Neural cell (in vitro differentiated cells): ENCODE measurements at regions not wholly inside any gene's neighbourhood (a gene's known extent, or its start where the extent isn't known, plus 50 kb on each side); places are given as distances from the start of the nearest gene placed in this dataset.

ENCODE experiments used
- H2AFZ ChIP-seq: fragments of 200-600, 300-800 bp; sonication (generic), shearing (Covaris generic); 2 replicates; pipeline ENCODE4 v1.6.0; 2014; ENCODE audit warnings: low read depth, mild to moderate bottlenecking, antibody characterized with exemption, low read length, moderate library complexity
- H3F3A ChIP-seq: fragments of 200-600 bp; shearing (Covaris generic); 2 replicates; pipeline ENCODE4 v1.6.1; 2016; ENCODE audit warnings: mild to moderate bottlenecking, moderate library complexity, mixed read lengths, antibody characterized with exemption, low read length; ENCODE audit not compliant: insufficient read depth, poor library complexity, severe bottlenecking
- H3K27ac ChIP-seq: fragments of 200-600, 300-800 bp; sonication (generic), shearing (Covaris generic); 2 replicates; pipeline ENCODE4 v1.5.1; 2014; ENCODE audit warnings: mild to moderate bottlenecking, low read length, moderate library complexity
- H3K27me3 ChIP-seq: fragments of 300-800, 200-600 bp; sonication (generic), shearing (Covaris generic); 2 replicates; pipeline ENCODE4 v1.6.0; 2014; ENCODE audit warnings: mild to moderate bottlenecking, low read depth, low read length, moderate library complexity; ENCODE audit not compliant: insufficient read depth
- H3K36me3 ChIP-seq: fragments of 300-800, 200-600 bp; sonication (generic), shearing (Covaris generic); 2 replicates; pipeline ENCODE4 v1.5.1; 2014; ENCODE audit warnings: mild to moderate bottlenecking, antibody characterized with exemption, low read length, moderate library complexity; ENCODE audit not compliant: insufficient read depth
- H3K4me2 ChIP-seq: fragments of 300-800, 200-600 bp; sonication (generic), shearing (Covaris generic); 2 replicates; pipeline ENCODE4 v1.6.0; 2014; ENCODE audit warnings: mild to moderate bottlenecking, low read length
- H3K4me3 ChIP-seq: fragments of 300-800, 200-600 bp; sonication (generic), shearing (Covaris generic); 2 replicates; pipeline ENCODE4 v1.5.1; 2014; ENCODE audit warnings: mild to moderate bottlenecking, low read length, moderate library complexity
- H3K79me2 ChIP-seq: fragments of 200-600 bp; shearing (Covaris generic); replicated peaks from 2 replicates; pipeline ENCODE4 v1.6.0; 2014; ENCODE audit warnings: mild to moderate bottlenecking, low read length, moderate library complexity; ENCODE audit not compliant: insufficient read depth
- H3K9ac ChIP-seq: fragments of 300-800, 200-600 bp; sonication (generic), shearing (Covaris generic); 2 replicates; pipeline ENCODE4 v1.6.1; 2016; ENCODE audit warnings: mild to moderate bottlenecking, low read length, mixed read lengths
- H3K9me2 ChIP-seq: fragments of 200-600 bp; shearing (Covaris generic); 2 replicates; pipeline ENCODE4 v1.6.1; 2016; ENCODE audit warnings: mild to moderate bottlenecking, low read length, mixed read lengths; ENCODE audit not compliant: insufficient read depth
- H3K9me3 ChIP-seq: fragments of 200-600, 300-800 bp; sonication (generic), shearing (Covaris generic); 2 replicates; pipeline ENCODE4 v1.6.1; 2016; ENCODE audit warnings: mild to moderate bottlenecking, mixed run types, low read length, moderate library complexity, mixed read lengths
- H4K20me1 ChIP-seq: fragments of 200-600 bp; shearing (Covaris generic); 2 replicates; pipeline ENCODE4 v1.6.1; 2016; ENCODE audit warnings: mild to moderate bottlenecking, mixed run types; ENCODE audit not compliant: insufficient read depth
- EP300 ChIP-seq: fragments of 450-650 bp; conservative IDR thresholded peaks from 2 replicates; pipeline ENCODE4 v1.6.1; 2014; ENCODE audit warnings: antibody characterized with exemption, mild to moderate bottlenecking, moderate library complexity; ENCODE audit not compliant: poor library complexity, severe bottlenecking
- EZH2 ChIP-seq: fragments of 200-600, 300-800 bp; shearing (Covaris generic), sonication (generic); IDR thresholded peaks from 2 replicates; pipeline ENCODE4 v1.6.1; 2014; ENCODE audit warnings: antibody characterized with exemption, low read length, borderline replicate concordance, mild to moderate bottlenecking; ENCODE audit not compliant: insufficient read depth, poor library complexity, severe bottlenecking
- MXI1 ChIP-seq: fragments of 450-650 bp; conservative IDR thresholded peaks from 2 replicates; pipeline ENCODE4 v1.6.1; 2014; ENCODE audit warnings: antibody characterized with exemption, mild to moderate bottlenecking; ENCODE audit not compliant: poor library complexity, severe bottlenecking
- POLR2AphosphoS5 ChIP-seq: IDR thresholded peaks from 2 replicates; pipeline ENCODE4 v1.6.1; 2012
- RAD21 ChIP-seq: fragments of 450-650 bp; conservative IDR thresholded peaks from 2 replicates; pipeline ENCODE4 v1.6.1; 2014; ENCODE audit warnings: antibody characterized with exemption, mild to moderate bottlenecking, moderate library complexity
- SMC3 ChIP-seq: fragments of 450-650 bp; conservative IDR thresholded peaks from 2 replicates; pipeline ENCODE4 v1.6.1; 2014; ENCODE audit warnings: antibody characterized with exemption, mild to moderate bottlenecking, moderate library complexity; ENCODE audit not compliant: poor library complexity
- TAF1 ChIP-seq: IDR thresholded peaks from 2 replicates; pipeline ENCODE4 v1.6.1; 2012; ENCODE audit warnings: low read depth
- TF ChIP-seq, protein P1 (sequence below): IDR thresholded peaks from 2 replicates; pipeline ENCODE4 v1.6.1; 2012; ENCODE audit warnings: borderline replicate concordance
- TF ChIP-seq, protein P2 (sequence below): fragments of 450-650 bp; IDR thresholded peaks from 2 replicates; pipeline ENCODE4 v1.5.1; 2014; ENCODE audit warnings: antibody characterized with exemption, mild to moderate bottlenecking, moderate library complexity; ENCODE audit not compliant: poor library complexity, severe bottlenecking

DNA sequence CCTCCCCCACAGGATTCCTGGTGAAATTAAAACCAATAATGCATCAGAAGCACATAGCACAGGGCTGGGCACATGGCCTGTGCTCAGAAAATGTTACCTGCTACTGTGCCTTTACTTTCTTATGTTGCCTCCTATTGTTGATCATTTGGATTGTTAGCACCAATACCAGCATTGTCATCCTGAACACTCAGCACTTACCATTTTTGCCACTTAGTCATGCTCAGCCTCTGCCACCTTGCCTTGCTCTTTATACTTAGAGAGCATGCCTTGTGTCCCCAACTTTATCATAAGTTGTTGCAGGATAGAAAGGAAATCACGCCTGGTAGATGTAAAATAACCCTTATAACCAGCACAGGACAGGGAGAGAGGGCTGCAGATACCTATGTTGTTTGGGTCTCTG, 361.0 kb upstream of the RUNX1 start:
- Histone ChIP-seq H2AFZ (no peak overlapping the region), H3K36me3 (no peaks in the 10 kb centered on the region), H3K27ac (no peak overlapping the region), H3K4me3 (no peak overlapping the region), H3K79me2 (no peaks in the 10 kb centered on the region), H3F3A (no peaks in the 10 kb centered on the region), H3K9me3 (no peaks in the 10 kb centered on the region), H3K27me3 (no peaks in the 10 kb centered on the region), H4K20me1 (no peaks in the 10 kb centered on the region), H3K9ac (no peak overlapping the region), H3K4me2 (no peak overlapping the region), H3K9me2 (no peaks in the 10 kb centered on the region)
- TF ChIP-seq, protein P1, sequence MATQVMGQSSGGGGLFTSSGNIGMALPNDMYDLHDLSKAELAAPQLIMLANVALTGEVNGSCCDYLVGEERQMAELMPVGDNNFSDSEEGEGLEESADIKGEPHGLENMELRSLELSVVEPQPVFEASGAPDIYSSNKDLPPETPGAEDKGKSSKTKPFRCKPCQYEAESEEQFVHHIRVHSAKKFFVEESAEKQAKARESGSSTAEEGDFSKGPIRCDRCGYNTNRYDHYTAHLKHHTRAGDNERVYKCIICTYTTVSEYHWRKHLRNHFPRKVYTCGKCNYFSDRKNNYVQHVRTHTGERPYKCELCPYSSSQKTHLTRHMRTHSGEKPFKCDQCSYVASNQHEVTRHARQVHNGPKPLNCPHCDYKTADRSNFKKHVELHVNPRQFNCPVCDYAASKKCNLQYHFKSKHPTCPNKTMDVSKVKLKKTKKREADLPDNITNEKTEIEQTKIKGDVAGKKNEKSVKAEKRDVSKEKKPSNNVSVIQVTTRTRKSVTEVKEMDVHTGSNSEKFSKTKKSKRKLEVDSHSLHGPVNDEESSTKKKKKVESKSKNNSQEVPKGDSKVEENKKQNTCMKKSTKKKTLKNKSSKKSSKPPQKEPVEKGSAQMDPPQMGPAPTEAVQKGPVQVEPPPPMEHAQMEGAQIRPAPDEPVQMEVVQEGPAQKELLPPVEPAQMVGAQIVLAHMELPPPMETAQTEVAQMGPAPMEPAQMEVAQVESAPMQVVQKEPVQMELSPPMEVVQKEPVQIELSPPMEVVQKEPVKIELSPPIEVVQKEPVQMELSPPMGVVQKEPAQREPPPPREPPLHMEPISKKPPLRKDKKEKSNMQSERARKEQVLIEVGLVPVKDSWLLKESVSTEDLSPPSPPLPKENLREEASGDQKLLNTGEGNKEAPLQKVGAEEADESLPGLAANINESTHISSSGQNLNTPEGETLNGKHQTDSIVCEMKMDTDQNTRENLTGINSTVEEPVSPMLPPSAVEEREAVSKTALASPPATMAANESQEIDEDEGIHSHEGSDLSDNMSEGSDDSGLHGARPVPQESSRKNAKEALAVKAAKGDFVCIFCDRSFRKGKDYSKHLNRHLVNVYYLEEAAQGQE: no peak
- no peak for TF ChIP-seq EP300
- no peak for TF ChIP-seq POLR2AphosphoS5
- TF ChIP-seq TAF1: no peak
- TF ChIP-seq SMC3: no peak

DNA sequence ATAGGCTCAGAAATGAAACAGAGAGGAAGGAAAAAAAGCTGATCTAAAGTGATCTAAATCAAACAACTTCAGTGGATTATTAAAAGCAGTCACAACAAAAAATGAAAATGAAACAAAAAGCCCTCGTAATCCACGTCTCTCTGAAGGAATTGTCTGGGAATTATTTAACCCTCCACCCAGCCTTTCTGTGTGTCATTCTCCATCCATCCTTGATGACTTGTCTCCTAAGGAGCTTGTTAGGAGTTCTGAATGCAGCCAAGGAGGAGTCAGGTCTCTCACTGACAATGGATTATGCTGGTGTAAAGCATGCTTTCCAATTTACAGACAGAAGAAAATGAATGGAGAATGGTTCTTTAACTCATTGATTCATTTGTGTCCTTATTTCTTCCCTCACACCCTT, 359.3 kb upstream of the RUNX1 start:
- TF ChIP-seq POLR2AphosphoS5: no peak
- TF ChIP-seq TAF1: no peak
- TF ChIP-seq EZH2: no peak
- TF ChIP-seq, protein P2, sequence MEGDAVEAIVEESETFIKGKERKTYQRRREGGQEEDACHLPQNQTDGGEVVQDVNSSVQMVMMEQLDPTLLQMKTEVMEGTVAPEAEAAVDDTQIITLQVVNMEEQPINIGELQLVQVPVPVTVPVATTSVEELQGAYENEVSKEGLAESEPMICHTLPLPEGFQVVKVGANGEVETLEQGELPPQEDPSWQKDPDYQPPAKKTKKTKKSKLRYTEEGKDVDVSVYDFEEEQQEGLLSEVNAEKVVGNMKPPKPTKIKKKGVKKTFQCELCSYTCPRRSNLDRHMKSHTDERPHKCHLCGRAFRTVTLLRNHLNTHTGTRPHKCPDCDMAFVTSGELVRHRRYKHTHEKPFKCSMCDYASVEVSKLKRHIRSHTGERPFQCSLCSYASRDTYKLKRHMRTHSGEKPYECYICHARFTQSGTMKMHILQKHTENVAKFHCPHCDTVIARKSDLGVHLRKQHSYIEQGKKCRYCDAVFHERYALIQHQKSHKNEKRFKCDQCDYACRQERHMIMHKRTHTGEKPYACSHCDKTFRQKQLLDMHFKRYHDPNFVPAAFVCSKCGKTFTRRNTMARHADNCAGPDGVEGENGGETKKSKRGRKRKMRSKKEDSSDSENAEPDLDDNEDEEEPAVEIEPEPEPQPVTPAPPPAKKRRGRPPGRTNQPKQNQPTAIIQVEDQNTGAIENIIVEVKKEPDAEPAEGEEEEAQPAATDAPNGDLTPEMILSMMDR: no peak
- Histone ChIP-seq H3K9ac (no peak overlapping the region), H4K20me1 (no peaks in the 10 kb centered on the region), H3K27ac (no peak overlapping the region), H3K9me3 (no peaks in the 10 kb centered on the region), H3K79me2 (no peaks in the 10 kb centered on the region), H3K4me3 (no peak overlapping the region), H3K27me3 (no peaks in the 10 kb centered on the region), H3K4me2 (no peak overlapping the region), H3F3A (no peaks in the 10 kb centered on the region), H3K9me2 (no peaks in the 10 kb centered on the region), H3K36me3 (no peaks in the 10 kb centered on the region), H2AFZ (no peak overlapping the region)

DNA sequence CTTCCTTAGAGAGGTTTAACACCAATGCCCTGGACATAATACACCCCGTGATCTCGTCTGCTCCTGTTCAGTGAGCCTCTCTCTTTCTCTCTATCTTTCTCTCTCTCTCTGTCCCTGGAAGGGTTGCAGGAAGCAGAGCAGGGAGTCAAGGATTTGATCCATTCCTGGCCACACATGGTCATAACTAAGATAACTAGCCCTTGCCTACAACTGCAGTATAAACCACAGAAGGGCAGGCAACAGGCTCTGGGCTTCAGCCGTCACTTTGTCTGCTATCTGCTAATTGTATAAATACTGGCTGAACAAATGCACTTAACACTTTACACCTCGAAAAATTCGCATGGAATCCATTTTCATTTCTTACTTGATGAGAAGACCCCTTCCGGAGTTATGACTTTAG, 357.5 kb upstream of the RUNX1 start:
- TF ChIP-seq, protein P2: no peak
- TF ChIP-seq TAF1: no peak
- no peak for TF ChIP-seq RAD21
- TF ChIP-seq EZH2: no peak
- no peak for TF ChIP-seq MXI1
- TF ChIP-seq SMC3: no peak
- TF ChIP-seq, protein P1: no peak
- no peak for TF ChIP-seq EP300
- no peak for TF ChIP-seq POLR2AphosphoS5
- no peaks in the 10 kb centered on the region for H3K36me3 ChIP-seq
- H3K4me3 ChIP-seq: no peak overlapping the region
- H3K9me3 ChIP-seq: no peaks in the 10 kb centered on the region
- H3K79me2 ChIP-seq: no peaks in the 10 kb centered on the region
- no peak overlapping the region for H2AFZ ChIP-seq
- no peak overlapping the region for H3K9ac ChIP-seq
- no peak overlapping the region for H3K27ac ChIP-seq
- H3K9me2 ChIP-seq: no peaks in the 10 kb centered on the region
- H3K4me2 ChIP-seq: no peak overlapping the region
- H3K27me3 ChIP-seq: no peaks in the 10 kb centered on the region
- H3F3A ChIP-seq: no peaks in the 10 kb centered on the region
- no peaks in the 10 kb centered on the region for H4K20me1 ChIP-seq
